ENCODE measurements at regions not wholly inside any gene's neighbourhood (a gene's known extent, or its start where the extent isn't known, plus 50 kb on each side); places are given as distances from the start of the nearest gene placed in this dataset.

GRCh38 chr9:129504404-129504803 lies 116.5 kb downstream of the C9orf50 start:
- DNase-seq = no peak

GRCh38 chr9:129501771-129502319 lies 119.1 kb downstream of the C9orf50 start:
- no peak for DNase-seq

GRCh38 chr9:129500863-129501770 lies 119.8 kb downstream of the C9orf50 start:
- no peak for DNase-seq

- DNase-seq = no peak
Measured at GRCh38 chr9:129500161-129500862, 120.6 kb downstream of the C9orf50 start.

GRCh38 chr9:129498451-129499384 lies 122.2 kb downstream of the C9orf50 start:
- DNase-seq = no peak

GRCh38 chr9:129497813-129498450 lies 123.0 kb downstream of the C9orf50 start:
- DNase-seq = no peak

- no peak for DNase-seq
Measured at GRCh38 chr9:129497005-129497812, 123.7 kb downstream of the C9orf50 start.

GRCh38 chr9:129496473-129497004 lies 124.4 kb downstream of the C9orf50 start:
- DNase-seq = peak; percentile 35

GRCh38 chr9:129495620-129496472 lies 125.1 kb downstream of the C9orf50 start:
- DNase-seq = peak; percentile 24

- no peak for DNase-seq
Measured at GRCh38 chr9:129494113-129494789, 126.7 kb downstream of the C9orf50 start.

GRCh38 chr9:129493706-129494047 lies 127.2 kb downstream of the C9orf50 start:
- DNase-seq = no peak

- DNase-seq = no peak
Measured at GRCh38 chr9:129493002-129493705, 127.7 kb downstream of the C9orf50 start.

- DNase-seq = no peak
Measured at GRCh38 chr9:129491487-129491855, 129.4 kb downstream of the C9orf50 start.

GRCh38 chr9:129490583-129491486 lies 130.1 kb downstream of the C9orf50 start:
- no peak for DNase-seq

GRCh38 chr9:129489838-129490582 lies 130.9 kb downstream of the C9orf50 start:
- DNase-seq = no peak

- DNase-seq = no peak
Measured at GRCh38 chr9:129487658-129488483, 133.0 kb downstream of the C9orf50 start.

Measured in GOT3 (cell line).